ENCODE measurements at regions not wholly inside any gene's neighbourhood (a gene's known extent, or its start where the extent isn't known, plus 50 kb on each side); places are given as distances from the start of the nearest gene placed in this dataset.

- no peak for ATAC-seq
- no peaks in the 10 kb centered on the region for H3K36me3 Mint-ChIP-seq
- no peak overlapping the region for H3K4me3 Mint-ChIP-seq
- H3K27me3 Mint-ChIP-seq, result no peaks in the 10 kb centered on the region
- H3K9me3 Mint-ChIP-seq, result peaks cover 6% of the 10 kb centered on the region
- H3K27ac Mint-ChIP-seq, result no peak overlapping the region
- H3K4me1 Mint-ChIP-seq, result no peaks in the 10 kb centered on the region
Measured at GRCh38 chr13:107473253-107473652, 742.1 kb downstream of the LIG4 start.

DNA sequence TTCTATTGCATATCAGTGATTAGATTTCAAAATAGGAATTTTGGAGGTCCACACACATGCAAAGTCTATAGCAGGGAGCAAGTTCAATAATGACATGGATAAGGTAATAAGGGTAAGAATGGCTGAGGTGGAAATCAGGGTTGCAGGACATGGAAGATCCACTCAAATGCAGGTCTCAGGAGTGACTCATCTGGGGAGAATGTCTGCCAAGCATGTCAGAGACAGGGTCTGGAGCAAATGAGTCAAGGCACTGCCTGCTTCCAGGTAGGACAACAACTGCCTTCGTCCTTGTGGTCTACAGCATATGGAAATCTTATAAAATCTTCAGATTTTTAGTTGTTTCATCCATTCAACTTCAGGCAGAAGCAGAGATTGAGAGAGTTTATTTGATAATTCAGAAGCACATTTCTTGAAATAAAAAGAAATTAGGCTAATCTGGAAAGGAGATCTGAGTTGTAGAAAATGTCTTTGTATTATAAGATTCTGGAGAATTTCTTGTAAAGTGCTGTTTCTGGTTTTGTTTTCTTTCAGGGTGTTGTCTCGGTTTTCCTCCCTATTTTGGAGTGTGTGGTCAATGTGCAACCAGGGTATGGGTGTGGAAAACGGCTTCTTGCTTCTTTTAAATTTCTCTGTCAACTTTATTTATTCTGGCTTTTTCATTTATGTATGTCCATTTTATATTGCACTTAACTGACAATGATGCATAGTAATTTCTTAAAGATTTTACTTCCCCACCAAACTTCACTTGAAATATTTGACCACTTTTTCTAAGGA, 748.8 kb downstream of the LIG4 start:
- Mint-ChIP-seq H3K27me3 (no peaks in the 10 kb centered on the region), H3K27ac (no peak overlapping the region), H3K9me3 (peaks cover 3% of the 10 kb centered on the region), H3K36me3 (no peaks in the 10 kb centered on the region), H3K4me1 (no peaks in the 10 kb centered on the region), H3K4me3 (no peak overlapping the region)
- ATAC-seq, result no peak

- H3K27ac Mint-ChIP-seq, result no peak overlapping the region
- H3K9me3 Mint-ChIP-seq, result peaks cover 3% of the 10 kb centered on the region
- no peaks in the 10 kb centered on the region for H3K4me1 Mint-ChIP-seq
- H3K4me3 Mint-ChIP-seq, result no peak overlapping the region
- no peak for ATAC-seq
- H3K36me3 Mint-ChIP-seq, result no peaks in the 10 kb centered on the region
- H3K27me3 Mint-ChIP-seq, result no peaks in the 10 kb centered on the region
Measured at GRCh38 chr13:107462501-107462900, 752.8 kb downstream of the LIG4 start.

GRCh38 chr13:107461751-107462150, 753.6 kb downstream of the LIG4 start:
- Mint-ChIP-seq H3K9me3 (peaks cover 3% of the 10 kb centered on the region), H3K36me3 (no peaks in the 10 kb centered on the region), H3K4me3 (no peak overlapping the region), H3K4me1 (no peaks in the 10 kb centered on the region), H3K27ac (no peak overlapping the region), H3K27me3 (no peaks in the 10 kb centered on the region)
- no peak for ATAC-seq

DNA sequence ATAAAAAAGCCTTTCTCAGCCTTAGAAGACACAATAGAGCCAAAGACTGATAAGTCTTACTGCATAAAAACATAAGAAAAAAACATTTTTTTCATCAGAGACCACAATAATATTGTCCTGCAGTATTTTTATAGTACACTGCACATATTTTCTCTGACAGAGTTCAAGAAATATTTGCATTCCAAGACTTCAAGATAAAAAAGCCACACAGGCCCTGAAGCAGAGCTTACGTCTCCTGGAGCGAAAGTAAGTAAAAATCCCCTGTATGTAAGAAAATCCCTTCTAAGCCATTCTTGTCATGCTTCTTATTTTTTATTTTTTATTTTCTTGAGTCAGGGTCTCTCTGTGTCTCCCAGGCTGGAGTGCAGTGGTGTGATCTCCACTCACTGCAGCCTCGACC, 755.9 kb downstream of the LIG4 start:
- peaks cover 4% of the 10 kb centered on the region for H3K9me3 Mint-ChIP-seq
- no peak overlapping the region for H3K27ac Mint-ChIP-seq
- no peaks in the 10 kb centered on the region for H3K36me3 Mint-ChIP-seq
- no peak overlapping the region for H3K4me3 Mint-ChIP-seq
- no peak for ATAC-seq
- no peaks in the 10 kb centered on the region for H3K4me1 Mint-ChIP-seq
- no peaks in the 10 kb centered on the region for H3K27me3 Mint-ChIP-seq

DNA sequence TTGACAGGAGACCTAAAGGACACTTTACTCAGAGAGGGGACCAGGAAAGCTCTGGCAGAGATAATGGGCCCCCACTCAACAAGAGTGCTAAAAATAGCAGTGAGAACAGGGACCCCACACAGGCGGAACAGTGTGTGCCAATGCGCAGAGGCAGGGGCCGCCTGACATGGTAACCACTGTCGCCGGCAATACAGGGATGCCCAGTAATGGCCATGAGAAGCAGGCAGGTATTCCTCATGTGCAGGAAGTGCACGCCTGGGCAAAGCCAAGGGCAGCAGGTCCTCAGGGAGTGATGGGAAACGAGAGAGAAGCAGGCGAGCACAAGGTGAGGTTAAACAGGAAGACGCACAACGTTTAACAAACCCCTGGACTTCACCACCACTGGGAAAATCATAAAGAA, 757.1 kb downstream of the LIG4 start:
- no peaks in the 10 kb centered on the region for H3K4me1 Mint-ChIP-seq
- no peak overlapping the region for H3K27ac Mint-ChIP-seq
- H3K36me3 Mint-ChIP-seq, result no peaks in the 10 kb centered on the region
- no peak overlapping the region for H3K4me3 Mint-ChIP-seq
- ATAC-seq, result no peak
- peaks cover 13% of the 10 kb centered on the region for H3K9me3 Mint-ChIP-seq
- H3K27me3 Mint-ChIP-seq, result no peaks in the 10 kb centered on the region

- ATAC-seq, result no peak
- Mint-ChIP-seq H3K4me1 (no peaks in the 10 kb centered on the region), H3K27me3 (no peaks in the 10 kb centered on the region), H3K9me3 (peaks cover 18% of the 10 kb centered on the region), H3K4me3 (no peak overlapping the region), H3K36me3 (no peaks in the 10 kb centered on the region), H3K27ac (no peak overlapping the region)
Measured at GRCh38 chr13:107457686-107458085, 757.6 kb downstream of the LIG4 start.

- Mint-ChIP-seq H3K4me1 (no peaks in the 10 kb centered on the region), H3K27me3 (no peaks in the 10 kb centered on the region), H3K9me3 (peaks cover 24% of the 10 kb centered on the region), H3K4me3 (no peak overlapping the region), H3K27ac (no peak overlapping the region), H3K36me3 (no peaks in the 10 kb centered on the region)
- no peak for ATAC-seq
Measured at GRCh38 chr13:107456431-107456830, 758.9 kb downstream of the LIG4 start.

- no peak overlapping the region for H3K4me3 Mint-ChIP-seq
- H3K9me3 Mint-ChIP-seq, result peaks cover 27% of the 10 kb centered on the region
- ATAC-seq, result no peak
- no peaks in the 10 kb centered on the region for H3K36me3 Mint-ChIP-seq
- H3K27me3 Mint-ChIP-seq, result no peaks in the 10 kb centered on the region
- no peak overlapping the region for H3K27ac Mint-ChIP-seq
- H3K4me1 Mint-ChIP-seq, result no peaks in the 10 kb centered on the region
Measured at GRCh38 chr13:107452833-107453232, 762.5 kb downstream of the LIG4 start.

DNA sequence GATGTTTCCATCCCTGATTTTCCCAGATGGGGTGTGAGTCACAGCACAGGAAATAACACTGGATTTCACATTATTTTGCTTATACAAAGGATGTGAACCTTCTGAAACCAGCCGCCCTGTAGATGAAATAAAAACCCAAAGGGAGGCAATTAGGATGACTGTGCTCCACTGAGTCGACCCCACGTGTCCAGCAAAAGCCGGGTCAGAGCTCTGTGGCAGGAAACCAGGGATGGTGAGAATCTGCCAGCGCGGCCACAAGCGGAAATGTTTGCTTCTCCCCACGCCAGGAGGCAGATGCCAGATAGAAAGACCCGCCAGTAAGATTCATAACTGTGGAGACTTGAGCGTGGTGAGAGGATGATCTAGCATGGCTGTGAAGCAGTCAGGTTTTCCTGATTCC, 764.4 kb downstream of the LIG4 start:
- Mint-ChIP-seq H3K27me3 (no peaks in the 10 kb centered on the region), H3K36me3 (no peaks in the 10 kb centered on the region), H3K9me3 (peaks cover 27% of the 10 kb centered on the region), H3K4me1 (no peaks in the 10 kb centered on the region), H3K27ac (no peak overlapping the region), H3K4me3 (no peak overlapping the region)
- ATAC-seq, result no peak

GRCh38 chr13:107450431-107450830, 764.9 kb downstream of the LIG4 start:
- no peaks in the 10 kb centered on the region for H3K4me1 Mint-ChIP-seq
- no peak for ATAC-seq
- H3K4me3 Mint-ChIP-seq, result no peak overlapping the region
- no peaks in the 10 kb centered on the region for H3K27me3 Mint-ChIP-seq
- H3K36me3 Mint-ChIP-seq, result no peaks in the 10 kb centered on the region
- peaks cover 25% of the 10 kb centered on the region for H3K9me3 Mint-ChIP-seq
- H3K27ac Mint-ChIP-seq, result no peak overlapping the region

DNA sequence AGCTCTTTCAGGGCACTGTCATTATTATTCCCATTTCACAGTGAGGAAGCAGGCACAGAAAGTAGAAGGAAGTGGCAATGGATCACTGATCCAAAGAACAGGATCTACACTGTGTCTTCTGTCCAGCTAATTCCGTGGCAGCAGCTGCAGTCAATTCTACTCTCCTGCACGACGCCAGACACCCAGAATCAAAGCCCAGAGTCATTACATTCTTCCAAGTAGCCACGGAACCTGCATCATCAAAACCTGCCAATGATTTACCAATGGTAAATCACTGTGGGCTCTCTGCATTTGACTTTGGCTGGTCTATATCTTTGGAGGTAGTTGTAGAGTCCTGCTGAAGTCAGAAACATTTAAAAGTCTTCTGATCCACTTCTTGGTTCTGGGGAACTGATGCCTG, 767.7 kb downstream of the LIG4 start:
- Mint-ChIP-seq H3K27ac (no peak overlapping the region), H3K4me3 (no peak overlapping the region), H3K36me3 (no peaks in the 10 kb centered on the region), H3K9me3 (peaks cover 10% of the 10 kb centered on the region), H3K4me1 (no peaks in the 10 kb centered on the region), H3K27me3 (no peaks in the 10 kb centered on the region)
- ATAC-seq, result no peak

- Mint-ChIP-seq H3K4me1 (no peaks in the 10 kb centered on the region), H3K9me3 (peaks cover 4% of the 10 kb centered on the region), H3K27ac (no peak overlapping the region), H3K27me3 (no peaks in the 10 kb centered on the region), H3K4me3 (no peak overlapping the region), H3K36me3 (no peaks in the 10 kb centered on the region)
- ATAC-seq, result no peak
Measured at GRCh38 chr13:107441279-107441678, 774.1 kb downstream of the LIG4 start.

DNA sequence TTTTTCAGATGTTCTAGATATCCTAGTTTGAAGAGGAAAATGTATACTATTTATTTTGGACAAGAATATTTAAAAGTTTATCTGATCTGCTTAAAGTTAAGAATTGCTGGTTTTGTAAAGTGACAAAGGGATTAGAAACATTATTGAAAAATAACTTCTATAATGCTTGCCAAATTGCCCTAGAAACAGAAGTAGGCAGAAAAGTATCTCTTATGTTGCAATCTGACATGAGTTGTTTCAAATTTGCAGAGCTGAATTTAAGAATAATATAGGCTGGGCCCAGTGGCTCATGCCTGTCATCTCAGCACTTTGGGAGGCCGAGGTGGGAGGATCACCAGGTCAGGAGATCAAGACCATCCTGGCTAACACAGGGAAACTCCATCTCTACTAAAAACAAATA, 777.1 kb downstream of the LIG4 start:
- Mint-ChIP-seq H3K4me1 (no peaks in the 10 kb centered on the region), H3K36me3 (no peaks in the 10 kb centered on the region), H3K27me3 (no peaks in the 10 kb centered on the region), H3K27ac (no peak overlapping the region), H3K4me3 (no peak overlapping the region), H3K9me3 (peaks cover 4% of the 10 kb centered on the region)
- no peak for ATAC-seq

DNA sequence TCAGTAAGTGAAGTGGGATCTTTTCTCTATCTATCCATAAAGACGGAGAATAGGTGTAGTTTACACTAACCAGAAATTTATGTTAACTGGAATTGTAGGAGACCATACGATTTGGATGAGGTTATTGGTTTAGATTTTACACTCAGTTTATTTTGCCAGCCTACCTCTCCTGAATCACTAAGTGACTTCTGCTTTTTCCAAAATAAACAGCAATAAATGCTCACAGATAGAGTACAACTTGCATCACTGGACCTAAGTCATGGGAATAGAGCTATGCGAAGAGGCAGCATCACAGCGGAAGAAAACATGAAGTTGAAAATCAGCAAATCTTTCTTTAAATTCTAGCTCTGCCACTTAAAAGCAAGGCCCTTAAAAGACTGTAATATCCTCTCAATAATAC, 781.0 kb downstream of the LIG4 start:
- Mint-ChIP-seq H3K4me1 (no peaks in the 10 kb centered on the region), H3K36me3 (no peaks in the 10 kb centered on the region), H3K27me3 (no peaks in the 10 kb centered on the region), H3K9me3 (peaks cover 2% of the 10 kb centered on the region), H3K4me3 (no peak overlapping the region), H3K27ac (no peak overlapping the region)
- no peak for ATAC-seq

GRCh38 chr13:107427536-107427935, 787.8 kb downstream of the LIG4 start:
- Mint-ChIP-seq H3K4me3 (no peak overlapping the region), H3K27me3 (no peaks in the 10 kb centered on the region), H3K4me1 (no peaks in the 10 kb centered on the region), H3K27ac (no peak overlapping the region), H3K36me3 (no peaks in the 10 kb centered on the region), H3K9me3 (peaks cover 2% of the 10 kb centered on the region)
- ATAC-seq, result no peak

DNA sequence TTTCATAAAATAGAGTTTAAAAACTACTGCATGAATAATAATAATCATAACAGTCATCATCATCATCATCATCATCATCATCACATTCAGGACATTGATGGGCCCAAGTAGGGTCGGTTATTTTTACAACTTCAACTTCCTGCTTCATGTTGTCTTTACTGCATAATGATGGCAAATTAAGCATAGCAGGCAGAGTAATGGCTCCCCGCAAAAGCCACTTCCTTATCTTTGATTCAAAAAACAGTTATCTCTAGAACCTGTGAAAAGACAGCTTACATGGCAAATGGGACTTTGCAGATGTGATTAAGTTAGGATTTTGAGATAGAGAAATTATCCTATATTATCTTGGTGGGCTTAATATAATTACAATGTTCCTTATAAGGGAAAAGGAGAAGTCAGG, 792.9 kb downstream of the LIG4 start:
- Mint-ChIP-seq H3K27ac (no peak overlapping the region), H3K27me3 (no peaks in the 10 kb centered on the region), H3K9me3 (no peaks in the 10 kb centered on the region), H3K36me3 (no peaks in the 10 kb centered on the region), H3K4me3 (no peak overlapping the region), H3K4me1 (no peaks in the 10 kb centered on the region)
- ATAC-seq, result no peak
